ENCODE measurements at regions not wholly inside any gene's neighbourhood (a gene's known extent, or its start where the extent isn't known, plus 50 kb on each side); places are given as distances from the start of the nearest gene placed in this dataset.
"Not testable (repeated sequence)": the region's sequence is repeated elsewhere in the genome, so short reads cannot be mapped to it uniquely, and the experiment has no call there.

DNA sequence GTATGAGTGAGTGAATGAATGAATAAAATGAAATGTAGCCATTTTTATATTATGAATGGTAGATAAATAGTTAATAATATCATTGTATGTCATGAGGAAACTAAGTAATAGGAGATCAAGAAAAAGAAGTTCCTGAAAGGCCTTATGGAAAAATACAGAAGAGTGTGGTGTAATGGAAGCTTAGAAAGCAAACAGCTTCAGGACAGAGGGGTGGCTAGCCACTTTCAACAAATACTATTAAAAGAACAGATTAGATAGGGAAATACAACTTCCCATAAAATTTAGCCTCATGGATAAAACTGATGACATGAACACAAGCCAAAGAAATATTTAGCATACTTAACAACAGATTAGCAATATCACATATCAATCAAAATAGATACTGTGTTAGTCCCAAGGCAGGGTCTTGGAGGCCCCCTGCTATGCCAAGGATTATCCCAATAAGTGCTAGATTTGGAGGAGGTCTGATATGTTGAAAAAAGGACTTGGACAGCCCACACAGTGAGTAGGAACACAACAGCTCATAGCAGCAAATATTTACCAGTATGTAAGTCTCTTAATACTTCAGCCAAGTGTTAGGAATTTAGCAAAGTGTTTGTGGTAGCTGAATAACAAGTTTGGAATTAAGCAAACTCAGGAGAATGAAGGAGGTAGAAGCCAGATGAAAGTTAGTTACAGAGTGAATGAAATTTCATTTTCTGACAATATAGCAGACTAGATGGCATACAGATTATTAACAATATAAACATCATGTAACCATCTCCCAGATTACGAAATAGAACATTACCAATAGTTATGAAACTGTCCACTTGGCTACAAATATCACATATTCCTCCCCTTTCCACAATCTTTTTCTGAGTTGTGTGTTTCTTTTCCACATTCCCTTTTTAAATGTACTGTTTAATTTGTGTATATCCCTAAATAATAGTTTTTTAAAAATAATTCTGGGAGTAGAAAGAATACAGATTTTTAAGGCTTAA, 1632.0 kb downstream of the PCDH9 start:
- DNase-seq (ENCODE audit: low spot score), result no peak

DNA sequence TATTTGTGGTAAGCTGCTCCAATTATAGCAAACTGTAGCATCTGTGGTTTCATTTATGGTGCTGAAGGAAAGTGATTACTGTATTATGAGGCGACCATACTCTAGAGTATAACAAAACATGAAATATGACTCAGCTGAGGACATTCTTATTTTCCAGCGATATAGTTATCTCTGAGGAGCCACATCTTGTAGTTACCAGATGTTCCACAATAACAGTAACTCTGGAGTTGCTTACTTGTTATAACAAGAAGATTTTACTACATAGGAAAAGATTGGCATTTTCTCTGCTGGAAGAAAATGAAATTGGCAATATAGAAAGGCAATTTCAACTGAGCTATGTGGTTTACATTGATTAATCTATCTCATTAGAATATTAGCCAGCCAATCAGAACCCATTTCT, 1634.2 kb downstream of the PCDH9 start:
- DNase-seq (ENCODE audit: low spot score), result no peak

DNA sequence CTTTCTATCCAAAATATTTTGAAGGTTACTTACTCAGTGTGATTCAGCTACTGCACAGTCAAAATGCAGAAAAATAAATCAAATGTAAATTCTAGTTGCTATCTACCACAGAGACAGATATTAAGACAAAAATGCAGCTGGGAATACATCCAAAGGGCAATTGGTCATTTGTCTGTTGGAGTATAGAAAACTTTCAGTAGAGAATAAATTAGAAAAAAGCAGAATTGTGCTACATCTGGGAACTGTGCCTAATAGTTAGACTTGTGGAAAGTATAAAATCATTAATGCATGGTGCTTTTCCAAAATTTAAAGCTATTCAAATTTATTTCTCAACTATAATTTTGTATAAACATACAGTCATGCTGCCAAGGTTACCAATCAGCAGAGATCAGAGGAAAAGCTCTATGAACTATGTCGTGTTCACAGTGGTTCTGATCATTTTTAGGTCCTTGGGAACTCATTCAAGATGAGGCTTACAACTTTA, 1635.8 kb downstream of the PCDH9 start:
- DNase-seq (ENCODE audit: low spot score), result no peak

GRCh38 chr13:65593298-65593874, 1636.8 kb downstream of the PCDH9 start:
- DNase-seq (ENCODE audit: low spot score), result no peak

GRCh38 chr13:65592731-65593130, 1637.4 kb downstream of the PCDH9 start:
- no peak for DNase-seq (ENCODE audit: low spot score)

DNA sequence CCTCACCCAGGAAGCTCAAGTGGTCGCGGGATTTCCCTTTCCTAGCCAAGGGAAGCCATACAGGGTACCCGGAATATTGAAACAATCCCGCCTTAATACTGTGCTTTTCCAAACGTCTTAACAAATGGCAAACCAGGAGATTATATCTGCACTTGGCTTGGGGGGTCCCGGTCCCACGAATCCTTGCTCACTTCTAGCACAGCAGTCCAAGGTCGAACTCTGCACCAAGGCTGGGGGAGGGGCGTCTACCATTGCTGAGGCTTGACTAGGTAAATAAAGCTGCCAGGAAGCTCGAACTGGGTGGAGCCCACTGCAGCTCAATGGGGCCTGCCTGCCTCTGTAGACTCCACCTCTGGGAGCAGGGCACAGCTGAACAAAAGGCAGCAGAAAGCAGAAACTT, 1644.8 kb downstream of the PCDH9 start:
- DNase-seq (ENCODE audit: low spot score), result no peak

DNA sequence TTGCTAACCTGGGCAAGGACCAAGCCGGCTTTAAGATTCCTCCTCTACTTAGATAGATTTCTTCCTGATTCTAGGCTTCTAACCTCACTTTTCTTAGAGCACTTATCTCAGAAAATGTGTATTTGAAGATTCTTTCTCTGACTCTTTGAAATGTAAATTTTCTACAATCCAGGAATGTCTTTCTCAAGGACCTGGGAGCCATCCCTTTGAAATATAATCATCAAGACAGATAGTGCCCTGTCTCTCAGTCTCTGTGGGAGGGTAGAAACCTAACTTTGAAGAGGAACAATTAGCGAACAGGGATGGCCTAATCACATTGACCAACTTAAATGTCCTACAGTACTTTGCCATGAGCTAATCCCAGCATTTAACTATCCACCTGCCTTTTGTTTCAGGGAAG, 1646.0 kb downstream of the PCDH9 start:
- DNase-seq (ENCODE audit: low spot score), result no peak

- DNase-seq (ENCODE audit: low spot score), result no peak
These were observed 1648.0 kb downstream of the PCDH9 start for GRCh38 chr13:65582160-65582559.

- not testable (repeated sequence) for DNase-seq (ENCODE audit: low spot score)
These were observed 1665.6 kb downstream of the PCDH9 start for GRCh38 chr13:65564561-65564960.

DNA sequence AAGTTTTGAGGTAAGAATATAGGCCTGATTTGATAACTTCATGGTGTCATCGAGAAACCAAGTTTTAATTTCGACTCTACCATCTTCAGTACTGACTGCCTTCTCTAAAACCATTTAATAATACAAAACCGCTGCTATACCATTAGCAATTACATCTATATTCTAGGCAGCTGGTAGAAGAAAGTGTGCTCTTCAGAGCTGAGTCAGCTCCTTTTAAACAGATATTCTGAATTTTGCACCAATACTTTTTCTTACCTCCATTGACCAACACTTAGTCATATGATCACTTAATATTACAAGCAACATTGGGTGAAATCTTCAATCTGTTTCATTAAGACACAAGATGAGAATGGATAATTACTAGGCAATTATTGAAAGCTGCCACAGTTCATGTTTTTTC, 1667.8 kb downstream of the PCDH9 start:
- no peak for DNase-seq (ENCODE audit: low spot score)

- no peak for DNase-seq (ENCODE audit: low spot score)
These were observed 1669.2 kb downstream of the PCDH9 start for GRCh38 chr13:65560936-65561335.

GRCh38 chr13:65555962-65556361, 1674.2 kb downstream of the PCDH9 start:
- no peak for DNase-seq (ENCODE audit: low spot score)

DNA sequence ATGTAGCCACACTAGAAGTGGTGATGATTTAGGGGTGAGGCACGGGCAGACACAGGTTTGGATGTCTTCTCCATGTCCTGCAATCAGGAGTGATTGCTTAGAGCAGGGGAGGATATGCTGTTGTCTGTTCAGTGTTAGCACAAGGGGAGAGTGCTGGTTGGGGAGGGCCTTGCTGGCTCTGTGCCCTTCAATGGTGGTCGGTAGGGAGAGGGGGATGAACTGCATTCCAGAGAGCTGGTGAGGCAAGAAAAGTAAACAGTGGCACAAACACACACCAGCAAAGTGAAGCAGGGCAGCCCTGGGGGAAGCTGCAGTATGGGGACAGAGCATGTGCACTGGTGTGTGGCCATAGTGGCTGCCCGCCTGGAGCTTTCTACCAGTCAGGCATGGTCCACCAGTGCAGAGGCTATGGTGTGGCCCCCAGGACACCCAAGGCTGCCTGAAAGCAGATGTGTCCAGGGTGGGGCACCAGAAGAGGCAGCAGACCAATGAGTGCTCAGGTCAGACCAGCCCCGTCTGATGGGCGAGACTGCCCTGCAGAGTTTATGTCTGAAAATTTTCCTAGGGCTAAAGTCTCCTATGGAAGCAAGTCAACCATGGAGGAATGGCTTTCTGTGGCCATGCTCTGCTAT, 1676.9 kb downstream of the PCDH9 start:
- no peak for DNase-seq (ENCODE audit: low spot score)

DNA sequence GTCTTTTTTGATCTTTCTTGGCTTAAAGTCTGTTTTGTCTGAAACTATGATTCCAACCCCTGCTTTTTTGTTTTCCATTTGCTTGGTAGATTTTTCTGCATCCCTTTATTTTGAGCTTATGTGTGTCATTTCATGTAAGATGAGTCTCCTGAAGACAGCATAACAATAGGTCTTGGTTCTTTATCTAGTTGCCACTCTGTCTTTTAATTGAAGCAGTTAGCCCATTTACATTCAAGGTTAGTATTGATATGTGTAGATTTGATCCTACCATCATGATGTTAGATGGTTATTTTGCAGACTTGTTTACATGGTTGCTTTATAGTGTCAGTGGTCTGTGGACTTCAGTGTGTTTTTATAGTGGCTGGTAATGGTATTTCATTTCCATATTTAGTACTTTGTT, 1678.9 kb downstream of the PCDH9 start:
- DNase-seq (ENCODE audit: low spot score), result no peak

GRCh38 chr13:65540175-65540574, 1690.0 kb downstream of the PCDH9 start:
- DNase-seq (ENCODE audit: low spot score), result no peak

DNA sequence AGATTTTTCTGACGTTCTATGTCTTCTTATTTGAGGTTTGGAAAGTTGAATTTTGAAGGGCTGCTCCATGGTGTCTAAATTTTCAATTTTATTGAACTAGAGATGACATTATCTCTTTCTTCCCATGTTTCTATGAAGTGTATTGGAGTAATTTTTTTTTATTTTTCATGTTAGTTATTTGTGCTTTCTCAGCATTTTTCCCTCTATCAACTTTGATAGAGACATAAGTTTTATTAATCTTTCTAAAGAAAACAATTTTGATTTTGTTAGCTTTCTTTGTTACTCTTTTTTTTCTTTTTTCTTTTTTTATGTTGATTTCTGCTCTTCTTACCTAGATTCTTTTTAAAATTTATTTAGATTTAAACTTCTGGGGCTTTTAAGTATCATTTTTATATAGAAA, 1694.8 kb downstream of the PCDH9 start:
- DNase-seq (ENCODE audit: low spot score), result no peak

GRCh38 chr13:65532231-65532630, 1697.9 kb downstream of the PCDH9 start:
- DNase-seq (ENCODE audit: low spot score), result no peak

- DNase-seq (ENCODE audit: low spot score), result no peak
These were observed 1699.4 kb downstream of the PCDH9 start for GRCh38 chr13:65530688-65531087.

GRCh38 chr13:65529541-65529940, 1700.6 kb downstream of the PCDH9 start:
- no peak for DNase-seq (ENCODE audit: low spot score)

- no peak for DNase-seq (ENCODE audit: low spot score)
These were observed 1721.4 kb downstream of the PCDH9 start for GRCh38 chr13:65508745-65509144.

- DNase-seq (ENCODE audit: low spot score), result no peak
These were observed 1721.8 kb downstream of the PCDH9 start for GRCh38 chr13:65508338-65508737.

- no peak for DNase-seq (ENCODE audit: low spot score)
These were observed 1724.2 kb downstream of the PCDH9 start for GRCh38 chr13:65505941-65506340.

- DNase-seq (ENCODE audit: low spot score), result no peak
These were observed 1725.9 kb downstream of the PCDH9 start for GRCh38 chr13:65504213-65504612.
